ENCODE measurements at regions not wholly inside any gene's neighbourhood (a gene's known extent, or its start where the extent isn't known, plus 50 kb on each side); places are given as distances from the start of the nearest gene placed in this dataset.

DNA sequence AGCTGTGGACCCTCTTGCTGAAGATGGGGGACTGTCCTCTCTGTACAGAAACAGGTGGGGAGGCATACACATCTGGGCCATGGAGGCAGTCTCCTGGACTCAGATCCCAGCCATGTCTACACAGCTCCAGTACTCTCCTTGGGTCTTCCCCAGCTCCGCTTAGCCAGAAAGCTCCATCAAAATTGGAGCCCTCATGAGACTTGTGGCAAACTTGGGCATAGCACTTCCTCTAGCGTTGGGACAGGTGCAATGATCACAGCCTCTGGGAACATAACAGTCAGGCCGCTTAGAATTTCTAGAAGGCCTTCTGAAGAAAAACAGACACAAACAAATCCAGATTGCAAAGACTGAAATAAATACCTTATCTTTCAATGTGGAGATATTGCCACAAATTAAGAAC lies 634.3 kb upstream of the GOLIM4 start:
- dilution Hi-C loops (cut with HindIII; ENCODE audit: low sequenced_read_pairs, unreplicated experiment) (no loop called here), intact Hi-C loops (cut with micrococcal nuclease) (no loop called here), in situ Hi-C loops (cut with MboI; ENCODE audit: low sequenced_read_pairs) (no loop called here)
- Histone ChIP-seq H4K91ac (ENCODE audit: insufficient read depth, low read depth, low read length) (no peak overlapping the region), H3K9ac (ENCODE audit: low read depth, low read length) (no peak overlapping the region), H2BK120ac (ENCODE audit: low read depth, low read length) (no peak overlapping the region), H4K20me1 (ENCODE audit: insufficient read depth, low read length) (no peaks in the 10 kb centered on the region), H3K18ac (ENCODE audit: low read depth, low read length) (no peak overlapping the region), H4K5ac (ENCODE audit: low read depth, low read length) (no peak overlapping the region), H3K36me3 (ENCODE audit: control insufficient read depth, insufficient read depth, low read length) (no peaks in the 10 kb centered on the region), H3K4me2 (ENCODE audit: low read depth, low read length) (no peak overlapping the region), H3K4me3 (ENCODE audit: insufficient read depth, low read depth, low read length) (no peak overlapping the region), H2BK5ac (ENCODE audit: low read depth, low read length, poor library complexity, severe bottlenecking) (no peak overlapping the region), H2BK15ac (ENCODE audit: low read depth, low read length) (no peak overlapping the region), H3K79me1 (ENCODE audit: low read depth in 1 of 2, low read length in 2 of 2) (no peaks in the 10 kb centered on the region), H2AK5ac (ENCODE audit: low read depth, low read length) (no peak overlapping the region), H3K9me1 (ENCODE audit: insufficient read depth, low read length) (no peaks in the 10 kb centered on the region), H3K14ac (replicated peaks; ENCODE audit: low read depth, low read length) (no peak overlapping the region), H3K27ac (ENCODE audit: insufficient read depth, low read length) (no peak overlapping the region), H3K9me3 (ENCODE audit: control insufficient read depth, insufficient read depth, low read length) (no peaks in the 10 kb centered on the region), H4K8ac (ENCODE audit: low read depth in 2 of 2, low read length in 2 of 2) (no peak overlapping the region), H3K56ac (ENCODE audit: extremely low read depth, insufficient read depth, low read length) (no peak overlapping the region), H3K23ac (ENCODE audit: low read depth, low read length) (no peak overlapping the region), H3K27me3 (ENCODE audit: control insufficient read depth, insufficient read depth, low read length) (no peaks in the 10 kb centered on the region), H3K4me1 (ENCODE audit: control insufficient read depth, insufficient read depth, low read length) (no peaks in the 10 kb centered on the region), H2AK9ac (replicated peaks; ENCODE audit: low read depth, low read length, poor library complexity) (no peak overlapping the region), H2AFZ (replicated peaks; ENCODE audit: low read length, poor library complexity) (no peak overlapping the region), H2BK20ac (ENCODE audit: low read depth, low read length) (no peak overlapping the region), H3K4ac (ENCODE audit: low read depth, low read length) (no peak overlapping the region)
- DNase-seq = no peak
- POLR2A ChIA-PET (ENCODE audit: unreplicated experiment) = no interaction called here
- no peak for TF ChIP-seq MAZ (IDR thresholded peaks at IDR 0.05; ENCODE audit: borderline replicate concordance, low read depth, low read length)
- no peak for TF ChIP-seq RFX5 (IDR thresholded peaks at IDR 0.05; ENCODE audit: low read depth, low read length)
- TF ChIP-seq RAD21 (IDR thresholded peaks at IDR 0.05; ENCODE audit: low read length) = no peak
- TF ChIP-seq POLR2A (IDR thresholded peaks at IDR 0.05; ENCODE audit: low read depth, low read length) = no peak
- no peak for TF ChIP-seq FOS (IDR thresholded peaks at IDR 0.05; ENCODE audit: low read depth, low read length)
- no CpG with 5 or more reads among the region's 3 CpGs for WGBS, 2 experiments (ENCODE audit: extremely low coverage in 2 of 2, insufficient read length in 1 of 2)
- no peak for ATAC-seq (ENCODE audit: low read depth)
- CTCF ChIA-PET = no interaction called here
- BruUV-seq (replicated peaks) = no TSS peak
